Choroid plexus epithelial cell (primary cell): ENCODE measurements at regions not wholly inside any gene's neighbourhood (a gene's known extent, or its start where the extent isn't known, plus 50 kb on each side); places are given as distances from the start of the nearest gene placed in this dataset.
A peak's percentile ranks its signal among the peaks of the same experiment; 100 is the strongest.

ENCODE experiments used
- DNase-seq: peaks from one replicate; pipeline ENCODE4 v3.0.0-alpha.2; 2010; ENCODE audit warnings: low read depth
- H3K4me3 ChIP-seq: 2 replicates; pipeline ENCODE4 v1.5.1; 2011; ENCODE audit warnings: low read depth, mild to moderate bottlenecking, control low read depth, low read length, moderate library complexity
- CTCF ChIP-seq: conservative IDR thresholded peaks from 2 replicates; pipeline ENCODE4 v1.5.1; 2011; ENCODE audit warnings: low read depth, mild to moderate bottlenecking, control low read depth, inconsistent platforms, low read length, moderate library complexity

DNA sequence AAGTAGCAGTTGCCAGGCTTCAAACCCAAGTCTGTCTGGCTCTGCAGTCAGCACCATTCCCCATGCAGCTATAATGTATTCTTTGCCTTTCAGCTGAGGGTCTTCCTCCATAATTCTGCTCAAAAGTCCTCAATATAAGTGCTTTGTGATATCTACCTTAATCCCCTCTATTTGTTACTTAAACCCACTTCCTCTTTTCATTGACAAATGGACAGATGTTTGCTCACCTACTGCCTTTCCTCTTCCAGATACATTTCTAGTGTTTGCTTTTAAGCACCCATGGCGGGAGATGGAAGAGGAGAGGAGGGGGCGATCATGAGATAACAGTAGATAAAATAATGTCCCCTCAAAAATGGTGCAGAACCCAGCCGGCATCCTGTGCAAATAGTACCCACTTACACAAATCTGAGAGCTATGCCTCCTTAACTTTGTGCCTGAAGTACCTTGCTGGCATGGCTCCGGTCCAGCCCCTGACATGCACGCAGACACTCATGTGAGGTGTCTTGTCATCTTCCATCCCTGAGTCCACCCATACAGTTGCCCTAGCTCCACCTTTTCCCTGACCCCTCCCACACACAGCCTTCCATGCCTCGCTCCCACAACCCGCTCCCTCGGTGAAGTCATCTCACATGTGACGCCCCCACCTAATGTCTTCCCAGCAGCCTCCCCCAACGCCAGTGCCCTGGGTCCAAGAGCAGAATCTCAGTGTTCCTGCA is 109.6 kb downstream of the TRIM29 start:
- no peak overlapping the region for H3K4me3 ChIP-seq
- no peak for TF ChIP-seq CTCF
- no peak for DNase-seq

- no peak for TF ChIP-seq CTCF
- no peak overlapping the region for H3K4me3 ChIP-seq
- DNase-seq, result no peak
Observed at GRCh38 chr11:120027546-120028180, 110.2 kb downstream of the TRIM29 start.

- H3K4me3 ChIP-seq, result no peak overlapping the region
- no peak for DNase-seq
- no peak for TF ChIP-seq CTCF
Observed at GRCh38 chr11:120025606-120026335, 112.1 kb downstream of the TRIM29 start.

GRCh38 chr11:120024586-120024985 is 113.3 kb downstream of the TRIM29 start:
- DNase-seq, result no peak
- no peak for TF ChIP-seq CTCF
- H3K4me3 ChIP-seq, result no peak overlapping the region

DNA sequence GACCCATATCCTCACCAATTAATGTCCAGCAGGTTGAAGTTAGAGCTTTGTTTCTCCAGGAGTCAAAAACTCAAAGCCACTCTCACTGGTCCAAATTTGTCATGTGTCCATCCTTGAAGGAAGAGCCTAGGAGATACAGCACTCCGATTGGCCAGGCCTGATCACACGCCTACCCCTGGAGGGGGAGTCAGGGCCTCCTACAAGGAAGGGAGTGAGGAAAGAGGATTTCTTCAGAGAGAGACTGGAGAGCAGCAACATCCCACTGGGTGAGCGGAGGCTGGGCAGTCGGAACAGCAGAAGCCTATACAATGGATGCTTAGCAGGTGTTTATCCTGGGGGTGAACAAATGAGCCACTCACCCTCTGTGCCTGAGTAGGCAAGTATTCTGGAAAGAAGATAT is 113.9 kb downstream of the TRIM29 start:
- DNase-seq, result peak; percentile 7
- no peak for TF ChIP-seq CTCF
- no peak overlapping the region for H3K4me3 ChIP-seq

DNA sequence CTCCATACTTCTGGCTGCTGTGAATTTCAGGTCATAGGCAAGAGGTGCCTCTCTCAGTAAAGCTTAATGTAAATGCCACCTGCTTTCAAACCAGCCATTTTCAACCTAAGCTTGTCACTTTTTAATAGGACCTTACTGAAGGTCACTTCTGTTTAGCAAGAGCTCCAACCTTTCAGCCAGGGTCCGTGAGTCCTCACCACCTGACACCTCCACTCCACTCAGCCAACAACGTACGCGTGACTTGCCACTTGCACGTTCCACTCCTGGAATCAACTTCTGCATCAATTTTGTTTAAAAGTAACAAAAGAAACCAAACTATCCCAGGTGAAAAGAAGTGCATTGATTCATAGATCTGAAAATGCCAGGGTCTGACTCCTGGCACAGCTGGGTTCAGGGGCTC is 114.4 kb downstream of the TRIM29 start:
- H3K4me3 ChIP-seq, result no peak overlapping the region
- no peak for TF ChIP-seq CTCF
- no peak for DNase-seq
